Heart left ventricle (tissue), 13 donors: ENCODE measurements at regions not wholly inside any gene's neighbourhood (a gene's known extent, or its start where the extent isn't known, plus 50 kb on each side); places are given as distances from the start of the nearest gene placed in this dataset.

Source experiments
- CTCF ChIP-seq, 12 donors: fragments of 200-600 bp; sonication (generic) in 4 of 12; IDR thresholded peaks; one replicate each; pipeline versions ENCODE4 v1.5.0 to v1.8.0; 2018 to 2022; ENCODE audit warnings: antibody characterized with exemption in 12 of 12, mild to moderate bottlenecking in 5 of 12
- POLR2A ChIP-seq, 2 donors: fragments of 450-650 bp; IDR thresholded peaks; one replicate each; pipeline ENCODE4 v1.6.1; 2017; ENCODE audit warnings: antibody characterized with exemption in 2 of 2, mild to moderate bottlenecking in 2 of 2, moderate library complexity in 2 of 2
- donor health status: ischemic (EF 13 %, LVEDD 7.1; RV severe dilation, severe dysfunction).
- donor health status: DM: no; HTN: yes; CAD: no.
- donor health status: DM: no; HTN: no; CAD: no.
- donor health status: ischemic (EF 25% LVEDD 6.9; RV normal size, moderate dysfunction).
- donor health status: ischemic (EF 25% LVEDD 5.7; RV mildly dilated, moderate dysfunction).
- donor health status: ischemic (EF 35%, LVEDD 5.7; RV mildly dilated, moderate dysfunction).
- donor health status: nonischemic (EF 11% LVEDD 7.7; RV severe dilation, severe dysfunction).
- donor health status: DM: yes; HTN: yes; CAD: no.
- donor health status: PGD.
- donor health status: ischemic (EF 29% LVEDD 5.4; RV normal size, mild dysfunction).
- donor health status: nonischemic (EF 23%, LVEDD 6.1; RV moderate dilation, normal function).

- TF ChIP-seq CTCF (IDR thresholded peaks at IDR 0.05) (no peak), POLR2A (IDR thresholded peaks at IDR 0.05) (no peak)
Observed at GRCh38 chr9:13570068-13570974, 290.8 kb upstream of the MPDZ start.
